ENCODE measurements at regions not wholly inside any gene's neighbourhood (a gene's known extent, or its start where the extent isn't known, plus 50 kb on each side); places are given as distances from the start of the nearest gene placed in this dataset.

DNA sequence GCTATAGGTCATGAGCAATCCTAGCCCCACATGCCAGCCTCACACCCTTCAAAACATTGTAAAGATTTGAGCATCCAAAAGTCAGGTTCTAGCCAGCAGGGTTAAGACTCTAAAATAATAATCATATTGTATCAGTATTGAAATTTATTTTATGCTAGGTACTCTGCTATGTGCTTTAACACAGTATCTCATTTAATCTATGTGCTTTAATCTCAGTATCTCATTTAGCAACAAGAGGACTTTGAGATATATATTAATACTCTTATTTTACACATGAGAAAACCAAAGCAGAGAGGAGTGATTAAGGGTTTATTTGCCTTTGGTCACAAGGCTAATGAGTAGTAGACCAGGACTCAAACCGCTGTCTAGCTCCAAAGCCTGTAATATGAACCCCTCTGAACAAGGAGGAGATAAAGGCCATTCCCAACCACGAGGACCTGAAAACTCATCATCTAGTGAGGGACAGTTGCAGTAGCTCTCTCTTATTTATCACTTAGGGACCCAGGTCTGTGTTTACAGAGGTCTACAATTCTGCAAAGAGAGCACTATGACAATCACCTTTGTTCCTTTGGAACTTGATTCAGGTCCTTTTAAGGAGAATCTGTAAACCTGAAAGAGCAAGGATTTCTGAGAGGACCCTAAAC lies 116.5 kb upstream of the SERTAD2 start:
- TF ChIP-seq, protein P1, sequence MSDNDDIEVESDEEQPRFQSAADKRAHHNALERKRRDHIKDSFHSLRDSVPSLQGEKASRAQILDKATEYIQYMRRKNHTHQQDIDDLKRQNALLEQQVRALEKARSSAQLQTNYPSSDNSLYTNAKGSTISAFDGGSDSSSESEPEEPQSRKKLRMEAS (IDR thresholded peaks at IDR 0.05; ENCODE audit: low read depth, low read length), result no peak
- TF ChIP-seq, protein P2, sequence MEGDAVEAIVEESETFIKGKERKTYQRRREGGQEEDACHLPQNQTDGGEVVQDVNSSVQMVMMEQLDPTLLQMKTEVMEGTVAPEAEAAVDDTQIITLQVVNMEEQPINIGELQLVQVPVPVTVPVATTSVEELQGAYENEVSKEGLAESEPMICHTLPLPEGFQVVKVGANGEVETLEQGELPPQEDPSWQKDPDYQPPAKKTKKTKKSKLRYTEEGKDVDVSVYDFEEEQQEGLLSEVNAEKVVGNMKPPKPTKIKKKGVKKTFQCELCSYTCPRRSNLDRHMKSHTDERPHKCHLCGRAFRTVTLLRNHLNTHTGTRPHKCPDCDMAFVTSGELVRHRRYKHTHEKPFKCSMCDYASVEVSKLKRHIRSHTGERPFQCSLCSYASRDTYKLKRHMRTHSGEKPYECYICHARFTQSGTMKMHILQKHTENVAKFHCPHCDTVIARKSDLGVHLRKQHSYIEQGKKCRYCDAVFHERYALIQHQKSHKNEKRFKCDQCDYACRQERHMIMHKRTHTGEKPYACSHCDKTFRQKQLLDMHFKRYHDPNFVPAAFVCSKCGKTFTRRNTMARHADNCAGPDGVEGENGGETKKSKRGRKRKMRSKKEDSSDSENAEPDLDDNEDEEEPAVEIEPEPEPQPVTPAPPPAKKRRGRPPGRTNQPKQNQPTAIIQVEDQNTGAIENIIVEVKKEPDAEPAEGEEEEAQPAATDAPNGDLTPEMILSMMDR (IDR thresholded peaks at IDR 0.05; ENCODE audit: low read depth, low read length), result no peak

Data from NB4 (cell line).